HG02938 (cell line): ENCODE measurements at regions not wholly inside any gene's neighbourhood (a gene's known extent, or its start where the extent isn't known, plus 50 kb on each side); places are given as distances from the start of the nearest gene placed in this dataset.
"Not testable (repeated sequence)": the region's sequence is repeated elsewhere in the genome, so short reads cannot be mapped to it uniquely, and the experiment has no call there.

ENCODE experiments used
- ATAC-seq: cut with Tn5 transposase; IDR thresholded peaks from one replicate; pipeline ENCODE4 v1.9.1; 2021; ENCODE audit warnings: mild to moderate bottlenecking, moderate library complexity; ENCODE audit not compliant: unreplicated experiment

DNA sequence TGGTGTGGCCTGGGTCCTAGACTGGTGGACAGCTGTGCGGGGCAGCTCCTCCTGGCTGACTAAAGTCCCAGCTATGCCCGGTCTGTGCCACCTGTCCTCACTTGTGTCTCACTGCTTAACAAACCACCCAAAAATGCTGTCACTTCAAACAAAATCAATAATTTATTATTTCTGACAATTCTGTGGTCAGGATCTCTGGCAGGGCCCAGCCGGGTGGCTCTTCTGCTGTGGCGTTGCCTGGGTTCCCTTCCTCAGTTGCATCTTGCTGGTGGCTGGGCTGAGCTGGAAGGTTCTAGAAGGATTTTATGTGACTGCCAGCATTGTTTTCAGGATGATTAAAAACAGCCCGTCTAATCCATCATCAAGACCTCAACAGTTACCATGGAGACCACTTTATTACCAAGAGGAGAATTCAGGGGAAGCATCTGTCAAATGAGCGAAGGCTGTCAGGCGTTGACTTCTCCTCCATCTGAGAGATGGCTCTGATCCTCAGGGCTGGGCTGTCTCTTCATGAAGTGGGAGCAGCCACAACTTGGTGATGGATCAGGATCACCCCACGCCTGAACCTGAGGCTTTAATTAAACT, 280.6 kb upstream of the SFSWAP start:
- ATAC-seq = no peak

- not testable (repeated sequence) for ATAC-seq
These were observed 279.7 kb upstream of the SFSWAP start for GRCh38 chr12:131431126-131431655.

DNA sequence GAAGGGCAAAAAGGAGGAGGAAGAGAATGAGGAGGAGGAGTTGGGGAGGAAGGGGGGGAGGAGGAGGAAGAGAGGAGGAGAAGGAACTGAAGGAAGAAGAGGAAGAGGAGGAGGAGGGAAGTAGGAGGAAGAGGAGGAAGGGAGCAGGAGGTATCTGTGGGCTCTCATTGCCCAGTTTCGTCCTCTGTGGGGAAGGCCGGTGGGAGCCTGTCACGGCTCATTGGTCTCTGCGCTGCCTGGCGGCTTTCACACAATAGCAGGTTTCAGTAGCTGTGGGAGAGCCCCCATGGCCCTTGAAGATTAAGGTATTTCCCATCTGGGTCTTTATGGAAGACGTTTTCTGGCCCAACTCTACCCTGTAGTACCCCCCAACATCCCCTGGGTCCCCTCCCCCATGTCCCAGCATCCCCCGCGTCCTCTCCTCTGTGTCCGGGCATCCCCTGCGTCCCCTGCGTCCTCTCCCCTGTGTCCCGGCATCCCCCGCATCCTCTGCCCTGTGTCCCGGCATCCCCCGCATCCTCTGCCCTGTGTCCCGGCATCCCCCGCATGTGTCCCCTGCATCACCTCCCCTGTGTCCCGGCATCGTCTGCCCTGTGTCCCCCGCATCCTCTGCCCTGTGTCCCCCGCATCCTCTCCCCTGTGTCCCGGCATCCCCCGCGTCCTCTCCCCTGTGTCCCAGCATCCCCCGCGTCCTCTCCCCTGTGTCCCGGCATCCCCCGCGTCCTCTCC, 278.2 kb upstream of the SFSWAP start:
- ATAC-seq = no peak

DNA sequence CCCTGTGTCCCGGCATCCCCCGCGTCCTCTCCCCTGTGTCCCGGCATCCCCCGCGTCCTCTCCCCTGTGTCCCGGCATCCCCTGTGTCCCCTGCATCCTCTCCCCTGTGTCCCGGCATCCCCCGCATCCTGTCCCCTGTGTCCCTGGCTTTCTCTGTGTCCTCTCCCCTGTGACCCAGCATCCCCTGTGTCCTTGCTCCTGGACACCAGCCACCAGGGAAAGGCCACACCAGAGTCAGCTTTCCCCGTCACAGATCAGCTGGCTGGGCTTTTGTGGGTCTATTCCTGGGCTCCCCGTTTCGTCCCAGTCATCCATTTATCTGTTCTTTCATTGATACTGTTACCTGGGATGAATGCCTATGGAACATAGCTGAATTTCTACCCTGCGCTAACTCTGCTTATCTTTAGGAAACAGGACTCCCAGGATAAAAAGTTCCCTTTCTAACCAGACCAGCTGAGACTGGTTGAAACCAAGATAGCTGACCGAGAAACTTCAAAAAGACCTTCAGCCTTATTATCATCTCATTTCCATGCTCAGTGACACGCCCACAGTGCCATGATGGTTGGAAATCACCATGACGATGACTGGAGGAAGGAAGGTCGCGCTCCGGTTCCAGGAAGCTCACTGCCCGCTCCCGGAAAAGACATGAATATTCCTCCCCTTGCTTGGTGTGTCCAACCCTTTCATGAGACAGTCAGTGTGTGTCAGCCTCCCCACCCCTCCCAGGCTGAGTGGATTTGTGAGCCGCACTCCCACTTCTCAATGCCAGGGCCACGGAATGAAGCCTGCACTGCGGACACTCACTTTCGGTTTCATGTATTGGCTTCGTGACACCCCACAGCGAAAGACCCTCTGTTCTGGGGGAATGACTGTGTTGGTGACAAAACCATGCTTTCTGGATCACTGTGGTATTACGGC, 276.4 kb upstream of the SFSWAP start:
- no peak for ATAC-seq

DNA sequence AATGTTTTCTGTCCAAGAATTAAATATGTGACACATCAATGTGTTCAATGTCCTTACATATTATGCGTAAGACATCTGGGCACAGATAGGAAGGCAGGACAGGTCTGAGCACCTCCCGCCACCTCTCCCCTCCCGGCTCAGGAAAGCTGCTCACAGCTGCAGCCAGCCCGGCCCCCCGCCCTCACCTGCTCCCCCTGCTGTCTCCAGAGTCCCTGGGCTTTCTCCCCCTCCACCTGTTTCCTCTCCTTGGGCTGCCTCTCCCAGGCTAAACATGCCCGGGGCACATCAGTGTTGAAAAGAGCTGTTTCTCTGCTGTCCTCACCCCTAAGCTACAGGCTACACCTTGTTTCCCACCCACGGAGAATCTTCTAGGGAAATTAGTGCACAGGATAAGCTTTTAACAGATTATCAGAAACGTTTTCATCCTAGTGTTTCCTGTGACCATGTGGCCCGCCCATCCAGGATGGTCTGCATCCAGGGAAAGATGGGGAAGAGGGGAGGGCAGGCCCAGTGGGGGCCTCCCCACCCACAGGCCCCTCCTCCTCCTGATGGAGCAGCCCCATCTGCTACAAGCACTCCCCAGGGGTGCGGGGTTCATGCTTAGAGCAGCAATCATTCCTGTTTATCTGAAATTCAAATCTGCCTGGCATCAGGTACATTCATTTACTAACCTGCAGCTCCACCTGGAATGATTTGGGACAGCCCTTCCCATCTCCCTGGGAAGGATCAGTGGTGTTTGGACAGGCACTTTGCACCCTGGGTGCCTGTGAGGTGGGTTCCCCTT, 273.8 kb upstream of the SFSWAP start:
- ATAC-seq = no peak

DNA sequence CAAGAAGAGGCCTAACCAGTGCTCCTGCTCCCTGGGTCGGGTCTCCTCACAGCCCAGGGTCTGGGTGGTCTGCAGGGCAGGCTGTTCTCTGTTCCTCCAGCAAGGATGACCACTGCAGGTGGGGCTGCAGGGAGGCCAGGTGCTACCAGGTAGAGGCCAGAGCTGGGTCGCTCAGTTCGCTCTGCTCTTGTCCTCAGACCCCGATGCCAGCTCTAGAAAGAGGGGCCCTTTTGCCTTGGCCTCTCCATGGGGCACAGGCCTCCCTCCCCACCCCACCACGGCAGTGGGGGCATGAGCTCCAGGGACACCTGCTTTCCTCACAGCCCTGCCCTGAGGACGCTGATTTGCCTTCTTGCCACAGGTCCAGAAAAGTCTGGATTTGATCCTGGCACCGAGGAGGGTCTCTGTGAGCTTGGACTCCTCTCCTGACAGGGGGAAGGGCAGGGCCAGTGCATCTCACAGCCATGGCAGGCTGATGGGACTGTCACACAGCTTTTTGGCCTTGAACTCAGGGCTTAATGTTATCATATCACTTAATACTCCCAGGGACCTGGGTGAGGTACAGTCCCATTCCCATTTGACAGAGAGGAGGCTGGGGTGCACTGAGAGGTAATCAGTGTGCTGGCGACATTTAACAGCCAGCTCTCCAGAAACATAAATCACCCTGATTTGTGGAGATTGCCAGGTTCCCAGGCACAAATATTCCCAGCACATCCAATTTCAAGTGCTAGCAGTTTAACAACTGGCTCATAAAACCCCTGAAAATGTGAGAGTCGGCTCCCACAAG, 273.0 kb upstream of the SFSWAP start:
- ATAC-seq = no peak

DNA sequence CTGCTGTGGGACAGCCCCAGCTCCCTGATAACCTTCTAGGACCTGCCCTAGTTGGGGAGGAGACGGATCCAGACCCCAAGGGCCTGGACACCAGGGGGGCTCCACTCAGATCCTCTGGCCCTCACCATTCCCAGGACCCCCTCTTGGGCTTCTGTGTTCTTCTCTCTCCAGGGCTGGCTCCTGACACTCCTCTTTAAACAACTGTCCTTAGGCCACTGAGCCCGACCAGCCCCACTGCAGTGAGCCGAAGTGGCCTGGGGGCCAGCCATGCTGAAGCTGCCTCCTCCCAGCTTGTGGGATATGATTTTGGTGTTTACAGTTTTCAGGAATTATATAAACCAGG, 272.4 kb upstream of the SFSWAP start:
- not testable (repeated sequence) for ATAC-seq

- ATAC-seq = no peak
These were observed 272.0 kb upstream of the SFSWAP start for GRCh38 chr12:131438881-131439280.

DNA sequence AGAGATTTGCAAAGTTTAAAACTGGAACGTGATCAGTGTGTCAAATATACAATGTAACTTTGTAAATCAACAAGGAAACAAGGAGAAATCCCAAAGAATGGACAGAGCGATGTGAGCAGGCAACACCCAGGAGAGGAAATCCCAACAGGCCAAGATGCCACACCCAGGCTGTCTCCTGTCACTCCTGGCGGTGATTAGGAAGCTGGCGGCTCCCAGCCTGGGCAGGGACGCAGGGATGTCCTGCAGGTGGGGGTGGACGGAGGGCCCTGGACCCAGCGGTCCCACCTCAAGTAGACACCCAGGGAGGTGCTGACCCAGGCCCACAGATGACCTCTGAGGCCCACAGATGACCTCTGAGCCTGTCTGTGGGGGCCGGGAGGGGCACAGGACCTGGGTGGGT, 271.1 kb upstream of the SFSWAP start:
- ATAC-seq = not testable (repeated sequence)

DNA sequence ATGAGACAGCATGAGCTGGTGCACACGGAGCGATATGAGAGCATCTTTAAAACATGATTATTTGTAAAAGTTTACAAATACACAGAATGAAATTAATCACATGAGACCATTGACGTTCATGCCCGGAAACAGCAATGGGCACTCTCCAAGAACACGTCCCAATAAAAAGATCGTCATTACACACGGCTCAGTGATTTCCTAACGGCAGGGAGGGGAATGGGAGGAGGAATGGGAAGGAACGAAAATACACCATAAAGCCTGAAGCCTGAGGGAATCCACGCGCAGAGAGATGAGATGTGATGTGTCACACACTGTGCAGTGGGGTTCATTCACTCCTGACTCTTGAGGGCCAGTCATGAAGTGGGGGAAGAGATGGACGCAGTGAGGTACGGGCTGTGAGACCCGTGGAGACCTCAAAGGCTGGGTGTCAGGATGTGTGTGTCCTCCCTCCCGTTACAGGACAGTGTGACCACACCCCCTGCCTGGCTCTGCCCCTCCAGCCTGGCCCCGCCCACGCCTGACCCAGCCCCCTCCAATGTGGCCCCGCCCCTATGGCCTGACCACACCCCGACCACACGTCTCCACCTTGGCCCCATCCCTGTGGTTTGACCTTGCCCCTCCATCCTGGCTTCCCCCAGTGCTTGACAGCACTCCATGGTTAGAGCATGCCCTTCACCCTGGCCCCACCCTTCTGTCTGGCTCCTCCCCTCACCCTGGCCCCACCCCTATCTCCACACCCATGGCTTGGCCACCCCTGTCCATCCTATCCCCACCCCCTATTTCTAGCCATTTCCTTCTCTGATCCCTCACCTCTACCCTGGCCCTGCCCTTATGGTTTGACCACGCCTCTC, 270.5 kb upstream of the SFSWAP start:
- ATAC-seq = not testable (repeated sequence)

- no peak for ATAC-seq
These were observed 269.9 kb upstream of the SFSWAP start for GRCh38 chr12:131441060-131441396.

DNA sequence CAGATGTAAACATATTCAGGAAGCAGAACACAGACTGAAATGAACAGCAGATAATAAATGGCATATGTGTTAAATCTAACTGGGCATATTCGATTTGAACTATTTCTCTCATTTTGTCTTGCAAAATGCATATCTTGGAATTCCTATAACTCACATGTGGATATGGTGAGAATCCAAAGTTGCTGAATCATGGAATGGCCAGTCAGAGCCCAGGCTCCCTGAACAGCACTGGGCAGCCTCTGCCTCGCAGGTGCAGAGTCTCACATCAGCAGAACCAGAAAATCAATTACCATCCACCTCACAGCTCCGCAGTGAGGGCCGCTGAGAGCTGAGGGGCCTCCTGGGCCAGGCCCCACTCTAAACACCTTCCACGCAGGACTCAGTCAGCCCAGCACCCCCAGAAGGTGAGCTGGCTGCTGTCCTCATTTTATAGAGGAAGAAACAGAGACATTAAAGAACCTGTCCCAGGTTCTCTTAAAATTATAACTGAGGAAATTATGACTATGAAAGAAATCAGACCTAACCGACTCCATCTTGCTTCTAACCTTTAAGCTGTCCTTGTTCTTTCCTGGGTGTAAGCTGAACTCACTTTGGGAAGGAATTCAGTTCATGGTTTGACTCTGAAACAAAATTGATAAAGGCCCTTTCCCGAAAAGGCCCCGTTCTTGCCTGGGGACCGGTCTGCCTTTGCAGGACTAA, 269.1 kb upstream of the SFSWAP start:
- no peak for ATAC-seq

DNA sequence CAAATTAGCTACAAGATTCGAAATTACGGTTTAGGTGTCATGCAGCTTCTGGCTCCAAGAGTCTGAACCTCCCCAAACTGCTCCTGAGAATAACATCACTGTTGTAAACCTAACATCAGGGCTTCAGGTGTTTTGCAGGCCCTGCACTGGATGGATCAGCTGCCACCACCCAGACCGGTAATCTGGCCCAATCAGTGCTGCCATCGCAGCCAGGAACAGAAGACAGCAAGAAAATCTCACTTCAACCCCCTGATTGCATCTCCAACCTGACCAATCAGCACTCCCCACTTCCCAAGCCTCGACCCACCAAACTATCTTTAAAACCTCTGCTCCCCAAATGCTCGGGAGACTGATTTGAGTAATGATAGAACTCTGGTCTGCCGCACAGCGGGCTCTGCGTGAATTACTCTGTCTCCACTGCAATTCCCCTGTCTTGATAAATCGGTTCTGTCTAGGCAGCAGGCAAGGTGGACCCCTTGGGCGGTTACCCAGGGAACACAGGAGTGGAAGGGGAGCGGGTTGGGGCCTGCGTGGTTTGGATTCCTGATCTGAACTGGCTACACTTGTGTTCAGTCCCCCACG, 268.5 kb upstream of the SFSWAP start:
- ATAC-seq = no peak

GRCh38 chr12:131443019-131444000, 267.6 kb upstream of the SFSWAP start:
- no peak for ATAC-seq

- ATAC-seq = no peak
These were observed 266.4 kb upstream of the SFSWAP start for GRCh38 chr12:131444220-131445164.

- no peak for ATAC-seq
These were observed 265.6 kb upstream of the SFSWAP start for GRCh38 chr12:131445184-131445774.
